NB4 (cell line): ENCODE measurements at regions not wholly inside any gene's neighbourhood (a gene's known extent, or its start where the extent isn't known, plus 50 kb on each side); places are given as distances from the start of the nearest gene placed in this dataset.

Experiments
- CTCF ChIP-seq: IDR thresholded peaks from one replicate; pipeline ENCODE4 v1.5.1; 2012; ENCODE audit warnings: low read depth, low read length
- POLR2A ChIP-seq: IDR thresholded peaks from 2 replicates; pipeline ENCODE4 v1.6.1; 2011; ENCODE audit warnings: mild to moderate bottlenecking; ENCODE audit not compliant: insufficient read length; ENCODE audit errors: extremely low read depth

GRCh38 chr1:72366466-72366865 lies 84.1 kb upstream of the NEGR1 start:
- TF ChIP-seq CTCF (no peak), POLR2A (no peak)
